GM23248 (cell line): ENCODE measurements at regions not wholly inside any gene's neighbourhood (a gene's known extent, or its start where the extent isn't known, plus 50 kb on each side); places are given as distances from the start of the nearest gene placed in this dataset.

ENCODE experiments used
- EZH2 ChIP-seq: fragments of 200-600 bp; sonication (generic); IDR thresholded peaks from 2 replicates; pipeline ENCODE4 v1.6.1; 2018; ENCODE audit warnings: antibody characterized with exemption, mild to moderate bottlenecking; ENCODE audit not compliant: insufficient read depth, poor library complexity, severe bottlenecking
- EZH2phosphoT487 ChIP-seq: fragments of 200-600 bp; sonication (generic); IDR thresholded peaks from 2 replicates; pipeline ENCODE4 v1.6.1; 2018; ENCODE audit warnings: antibody characterized with exemption, moderate library complexity, mild to moderate bottlenecking, low read depth; ENCODE audit not compliant: insufficient read depth

- no peak for TF ChIP-seq EZH2
- no peak for TF ChIP-seq EZH2phosphoT487
Measured at GRCh38 chr6:9783567-9783966, 631.3 kb downstream of the TFAP2A start.
